NCI-H2107 treated with DMSO at 0.1 percent for 48 hours (cell line): ENCODE measurements at regions not wholly inside any gene's neighbourhood (a gene's known extent, or its start where the extent isn't known, plus 50 kb on each side); places are given as distances from the start of the nearest gene placed in this dataset.
"Not testable (repeated sequence)": the region's sequence is repeated elsewhere in the genome, so short reads cannot be mapped to it uniquely, and the experiment has no call there.

Experiments
- DNase-seq: peaks from one replicate; lab custom pipeline; 2025; ENCODE audit not compliant: unreplicated experiment; lab: John Stamatoyannopoulos, UW

DNA sequence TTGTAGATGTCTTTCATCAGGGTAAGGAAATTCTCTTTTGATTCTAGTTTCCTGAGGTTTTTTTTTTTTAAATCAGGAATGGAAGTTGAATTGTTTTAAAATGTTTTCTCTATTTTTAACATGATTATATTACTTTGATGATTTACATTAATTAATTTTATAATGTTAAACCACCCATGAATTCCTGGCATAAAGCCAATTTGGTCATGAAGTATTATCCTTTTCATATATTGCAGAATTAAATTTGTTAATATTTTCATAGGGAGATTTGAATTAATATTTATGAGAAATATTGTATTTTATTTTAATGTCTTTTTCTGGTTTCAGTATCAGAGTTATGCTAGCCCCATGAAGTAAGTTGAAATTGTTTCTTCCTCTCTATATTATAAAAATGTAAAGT is 144.6 kb downstream of the MAIP1 start:
- no peak for DNase-seq

DNA sequence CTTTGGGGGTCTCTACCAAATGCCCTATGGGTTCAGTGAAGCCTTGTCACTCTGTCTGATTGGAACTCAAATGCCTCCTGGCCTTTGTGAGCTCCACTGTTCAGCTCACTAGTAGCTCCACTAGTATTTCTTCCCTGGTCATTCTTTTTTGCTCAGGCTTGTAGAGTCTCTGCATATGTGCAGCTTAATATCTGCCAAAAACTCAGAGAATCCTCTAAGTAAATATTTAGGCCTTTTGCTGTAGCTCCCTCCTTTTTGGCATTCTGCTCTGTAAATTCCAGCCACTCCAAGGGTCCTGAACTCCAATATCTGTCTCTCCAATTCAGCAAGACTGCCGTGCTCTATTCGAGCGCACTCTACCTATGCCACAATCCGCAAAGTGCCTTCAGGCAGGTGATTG is 146.5 kb downstream of the MAIP1 start:
- DNase-seq, result no peak

DNA sequence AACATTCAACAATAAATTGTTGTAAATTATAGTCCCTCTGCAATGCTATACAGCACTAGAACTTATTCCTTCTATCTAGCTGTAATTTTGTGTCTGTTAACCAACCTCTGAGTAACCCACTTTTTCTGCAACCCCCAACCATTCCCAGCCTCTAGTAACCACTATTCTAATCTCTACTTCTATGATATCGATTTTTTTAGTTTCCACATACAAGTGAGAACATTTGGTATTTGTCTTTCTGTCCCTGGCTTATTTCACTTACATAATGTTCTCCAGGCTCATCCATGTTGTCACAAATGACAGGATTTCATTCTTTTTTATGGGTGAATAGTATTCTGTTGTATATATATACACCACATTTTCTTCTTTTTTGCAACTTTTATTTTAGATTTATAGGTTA is 147.6 kb downstream of the MAIP1 start:
- DNase-seq, result no peak

DNA sequence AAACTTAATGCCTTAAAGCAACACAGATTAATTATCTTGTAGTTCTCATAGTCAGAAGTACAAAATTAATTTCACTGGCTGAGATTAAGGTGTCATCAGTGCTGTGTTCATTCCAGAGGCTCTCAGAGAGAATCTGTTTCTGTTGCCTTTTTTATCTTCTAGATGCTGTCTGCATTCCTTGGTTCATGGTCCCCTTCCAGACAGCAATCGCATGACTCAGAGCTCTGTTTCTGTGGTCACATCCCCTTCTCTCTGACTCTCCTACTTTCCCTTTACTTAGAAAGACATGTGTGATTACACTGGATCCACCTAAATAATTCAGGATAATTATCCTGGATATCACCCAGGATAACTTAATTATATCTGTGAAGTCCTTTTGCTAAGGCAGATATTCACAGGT is 148.6 kb downstream of the MAIP1 start:
- DNase-seq, result no peak

DNA sequence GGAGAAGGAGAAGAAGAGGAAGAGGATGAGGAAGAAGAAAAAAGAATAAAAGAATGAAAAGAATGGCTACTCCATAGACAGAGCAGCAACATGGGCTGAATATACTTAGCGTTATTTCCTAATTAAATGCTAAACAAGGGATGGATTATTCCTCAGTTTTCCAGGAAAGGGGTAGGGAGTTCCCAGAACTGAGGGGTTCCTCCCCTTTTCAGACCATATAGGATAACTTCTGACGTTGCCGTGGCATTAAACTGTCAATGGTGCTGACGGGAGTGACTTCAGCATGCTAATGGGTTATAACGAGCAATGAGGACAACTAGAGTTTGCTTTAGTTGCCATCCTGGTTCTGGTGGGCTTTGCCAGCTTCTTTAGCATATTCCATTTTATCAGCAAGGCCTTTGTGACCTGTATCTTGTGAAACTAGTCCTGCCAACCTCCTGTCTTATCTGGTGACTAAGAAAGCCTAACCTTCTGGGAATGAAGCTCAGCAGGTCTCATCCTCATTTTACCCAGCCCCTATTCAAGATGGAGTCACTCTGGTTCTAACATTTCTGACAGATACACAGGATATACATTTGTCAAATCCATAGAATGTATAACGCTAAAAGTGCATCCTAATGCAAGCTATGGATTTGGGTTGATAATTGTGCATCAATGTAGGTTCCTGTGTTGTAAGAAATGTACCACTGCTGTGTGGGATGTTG is 152.3 kb downstream of the MAIP1 start:
- no peak for DNase-seq

DNA sequence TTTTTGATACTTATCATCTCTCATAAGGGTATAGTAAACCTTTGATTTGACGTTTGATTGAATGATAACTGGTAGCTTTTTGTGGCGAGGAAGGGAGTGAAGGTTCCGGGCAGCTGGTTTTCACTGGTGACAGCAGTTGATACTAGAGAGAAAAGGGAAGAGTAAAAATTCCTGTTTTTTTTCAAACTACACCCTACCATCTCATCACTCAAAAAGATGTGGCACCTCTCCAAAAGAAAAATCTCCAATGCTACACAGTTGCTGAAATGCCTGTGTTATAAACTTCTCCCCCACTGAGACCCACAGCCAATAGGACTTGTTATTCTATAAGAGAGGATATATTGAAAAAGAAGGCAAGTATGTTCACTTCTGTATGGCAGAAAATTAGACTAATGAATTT is 154.0 kb downstream of the MAIP1 start:
- DNase-seq, result no peak

DNA sequence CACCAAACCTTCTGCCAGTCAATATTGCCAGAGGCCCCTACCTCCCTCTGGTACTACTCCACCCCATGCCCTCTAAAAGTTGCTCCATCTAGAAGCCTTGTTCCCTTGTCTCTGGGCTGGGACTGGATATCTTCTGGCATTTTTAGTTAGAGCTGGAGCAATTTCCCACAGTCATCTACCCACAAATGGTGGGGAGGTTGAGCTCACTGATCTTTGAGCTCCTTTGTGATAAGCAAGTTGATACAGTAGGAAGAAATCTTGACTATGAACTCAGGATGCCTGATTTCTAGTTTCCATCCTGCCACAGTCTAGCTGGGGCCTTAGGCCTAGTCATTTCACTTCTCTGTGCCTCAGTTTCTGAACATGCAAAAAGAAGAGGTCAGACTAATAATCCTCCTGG is 155.0 kb downstream of the MAIP1 start:
- no peak for DNase-seq

DNA sequence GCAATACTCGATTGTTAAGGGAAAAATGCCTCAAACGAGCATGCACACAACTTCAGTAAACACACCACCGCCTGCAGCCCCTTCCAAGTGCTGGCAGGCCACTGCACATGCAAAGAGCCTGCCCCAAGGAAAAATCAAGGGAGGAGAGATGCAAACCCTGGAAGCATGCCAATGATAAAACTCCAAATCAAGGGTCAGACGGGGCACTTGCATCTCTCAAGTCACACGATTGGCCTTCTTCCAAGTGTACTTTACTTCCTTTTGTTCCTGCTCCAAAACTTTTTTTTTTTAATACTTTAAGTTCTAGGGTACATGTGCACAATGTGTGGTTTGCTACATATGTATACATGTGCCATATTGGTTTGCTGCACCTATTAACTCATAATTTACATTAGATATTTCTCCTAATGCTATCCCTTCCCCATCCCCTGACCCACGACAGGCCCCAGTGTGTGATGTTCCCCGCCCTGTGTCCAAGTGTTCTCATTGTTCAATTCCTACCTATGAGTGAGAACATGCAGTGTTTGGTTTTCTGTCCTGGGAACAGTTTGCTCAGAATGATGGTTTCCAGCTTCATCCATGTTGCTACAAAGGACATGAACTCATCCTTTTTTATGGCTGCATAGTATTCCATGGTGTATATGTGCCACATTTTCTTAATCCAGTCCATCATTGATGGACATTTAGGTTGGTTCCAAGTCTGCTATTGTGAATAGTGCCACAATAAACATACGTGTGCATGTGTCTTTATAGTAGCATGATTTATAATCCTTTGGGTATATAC is 157.8 kb downstream of the MAIP1 start:
- not testable (repeated sequence) for DNase-seq

DNA sequence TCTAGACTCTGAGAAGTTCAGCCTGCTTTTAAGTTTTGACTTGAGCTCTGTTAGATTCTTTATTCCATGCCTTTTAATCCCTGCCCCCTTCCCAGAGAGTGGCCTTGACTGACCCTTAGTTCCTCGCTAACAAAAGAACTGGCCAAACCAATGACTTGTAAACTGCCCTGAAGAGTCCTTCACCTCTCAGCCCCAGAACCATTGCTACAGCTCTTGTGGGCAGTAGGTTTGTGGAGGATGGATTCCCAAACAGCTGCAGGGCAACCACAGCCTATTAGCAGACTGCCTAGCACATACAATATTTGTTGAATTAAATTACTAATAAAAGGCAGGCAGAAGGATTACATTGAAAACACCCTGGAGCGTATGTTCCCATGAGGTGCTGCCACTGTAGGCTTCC is 163.9 kb downstream of the MAIP1 start:
- no peak for DNase-seq

DNA sequence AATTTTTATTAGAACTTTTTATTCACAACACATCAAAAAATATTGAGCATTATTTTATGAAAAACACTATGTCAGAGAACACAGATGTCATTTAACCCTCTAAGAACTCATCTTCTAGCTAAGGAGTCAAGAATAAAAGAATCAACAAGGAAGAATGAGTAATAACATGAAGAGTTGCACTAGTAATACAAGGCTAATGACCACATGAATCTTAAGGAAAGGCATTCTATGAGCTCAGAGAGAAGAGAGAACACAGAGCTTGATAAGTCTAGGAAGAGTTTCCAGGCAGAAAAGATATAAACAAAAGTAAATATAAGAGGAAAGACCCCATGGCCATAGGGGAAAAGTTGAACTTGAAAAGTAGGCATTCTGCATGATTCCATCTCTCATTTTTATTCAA is 166.5 kb downstream of the MAIP1 start:
- DNase-seq, result no peak

DNA sequence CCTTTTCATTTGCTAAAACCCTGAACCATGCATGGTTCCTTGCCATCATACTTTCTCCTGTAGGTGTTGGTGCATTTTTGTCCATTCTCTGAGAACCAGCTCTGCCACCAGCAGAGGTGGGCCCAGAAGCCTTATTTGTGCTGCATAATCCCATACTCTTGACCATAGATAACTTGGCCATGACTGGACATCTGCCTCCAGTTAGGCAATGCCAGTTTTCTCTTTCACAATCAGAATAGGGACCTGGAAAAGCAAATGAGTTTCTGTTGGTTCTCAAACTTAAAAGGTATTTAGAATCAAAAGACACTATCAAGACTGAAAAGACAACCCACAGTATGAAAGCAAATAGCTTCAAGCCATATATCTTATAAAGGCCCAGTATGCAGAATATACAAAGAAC is 167.3 kb downstream of the MAIP1 start:
- DNase-seq, result no peak

DNA sequence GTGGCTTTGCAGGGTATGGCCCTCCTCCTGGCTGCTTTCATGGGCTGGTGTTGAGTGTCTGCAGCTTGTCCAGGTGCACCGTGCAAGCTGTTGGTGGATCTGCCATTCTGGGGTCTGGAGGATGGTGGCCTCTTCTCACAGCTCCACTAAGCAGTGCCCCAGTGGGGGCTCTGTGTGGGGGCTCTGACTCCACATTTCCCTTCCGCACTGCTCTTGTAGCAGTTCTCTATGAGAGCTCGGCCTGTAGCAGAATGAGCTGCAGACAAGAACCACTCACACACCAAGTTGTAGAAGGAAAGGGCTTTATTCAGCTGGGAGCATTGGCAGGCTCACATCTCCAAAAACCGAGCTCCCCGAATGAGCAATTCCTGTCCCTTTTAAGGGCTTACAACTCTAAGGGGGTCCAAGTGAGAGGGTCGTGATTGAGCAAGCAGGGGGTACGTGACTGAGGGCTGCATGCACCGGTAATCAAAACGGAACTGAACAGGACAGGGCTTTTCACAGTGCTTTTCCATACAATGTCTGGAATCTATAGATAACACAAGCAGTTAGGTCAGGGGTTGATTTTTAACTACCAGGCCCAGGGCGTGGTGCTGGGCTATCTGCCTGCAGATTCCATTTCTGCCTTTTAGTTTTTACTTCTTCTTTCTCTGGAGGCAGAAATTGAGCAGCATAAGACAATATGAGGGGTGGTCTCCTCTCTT is 169.4 kb downstream of the MAIP1 start:
- not testable (repeated sequence) for DNase-seq

DNA sequence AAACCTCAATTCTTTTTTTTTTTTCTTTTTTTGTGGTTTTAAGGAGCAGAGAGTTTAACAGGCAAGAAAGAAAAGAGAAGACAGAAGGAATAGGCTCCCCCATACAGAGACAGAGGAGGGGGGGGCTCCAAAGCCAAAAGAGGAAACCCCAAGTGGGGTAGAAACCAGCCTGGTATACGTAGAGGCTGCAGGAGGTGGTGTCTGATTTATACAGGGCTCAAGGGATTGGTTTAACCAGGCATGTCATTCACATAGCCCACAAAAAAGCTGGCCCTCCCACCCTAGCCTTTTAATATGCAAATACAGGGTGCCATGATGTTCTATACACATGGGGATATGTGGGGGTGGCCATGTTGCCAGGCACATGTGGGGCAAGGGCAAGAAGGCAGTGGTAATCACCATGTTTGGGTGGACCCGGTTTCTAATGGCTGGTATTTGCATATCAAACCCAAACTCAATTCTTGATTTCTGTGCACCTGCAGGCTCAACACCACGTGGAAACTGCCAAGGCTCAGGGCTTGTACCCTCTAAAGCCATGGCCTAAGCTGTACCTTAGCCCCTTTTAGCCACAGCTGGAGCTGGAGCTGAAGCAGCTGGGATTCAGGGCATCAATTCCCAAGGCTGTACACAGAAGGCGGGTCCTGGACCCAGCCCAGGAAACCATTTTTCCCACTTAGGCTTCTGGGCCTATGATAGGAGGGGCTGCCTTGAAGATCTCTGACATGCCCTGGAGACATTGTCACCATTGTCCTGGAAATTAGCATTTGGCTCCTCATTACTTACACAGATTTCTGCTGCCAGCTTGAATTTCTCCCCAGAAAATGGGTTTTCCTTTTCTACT is 170.3 kb downstream of the MAIP1 start:
- DNase-seq, result no peak

DNA sequence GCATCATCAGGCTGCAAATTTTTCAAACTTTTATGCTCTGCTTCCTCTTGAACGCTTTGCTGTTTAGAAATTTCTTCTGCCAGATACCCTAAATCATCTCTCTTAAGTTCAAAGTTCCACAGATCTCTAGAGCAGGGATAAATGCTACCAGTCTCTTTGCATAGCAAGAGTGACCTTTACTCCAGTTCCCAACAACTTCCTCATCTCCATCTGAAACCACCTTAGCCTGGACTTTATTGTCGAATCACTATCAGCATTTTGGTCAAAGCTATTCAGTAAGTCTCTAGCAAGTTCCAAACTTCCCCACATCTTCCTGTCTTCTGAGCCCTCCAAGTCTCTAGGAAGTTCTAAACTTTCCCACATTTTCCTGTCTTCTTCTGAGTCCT is 170.9 kb downstream of the MAIP1 start:
- not testable (repeated sequence) for DNase-seq

DNA sequence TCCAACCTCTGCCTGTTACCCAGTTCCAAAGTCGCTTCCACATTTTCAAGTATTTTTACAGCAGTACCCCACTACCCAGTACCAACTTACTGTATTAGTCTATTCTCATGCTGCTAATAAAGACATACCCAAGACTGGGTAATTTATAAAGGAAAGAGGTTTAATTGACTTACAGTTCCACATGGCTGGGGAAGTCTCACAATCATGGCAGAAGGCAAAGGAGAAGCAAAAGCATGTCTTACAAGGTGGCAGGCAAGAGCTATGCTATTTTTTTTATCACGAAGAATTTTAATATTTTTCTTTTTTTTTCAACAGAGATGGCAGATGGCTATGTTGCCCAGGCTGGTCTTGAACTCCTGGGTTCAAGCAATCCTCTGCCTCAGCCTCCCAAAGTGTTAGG is 171.3 kb downstream of the MAIP1 start:
- DNase-seq, result not testable (repeated sequence)

DNA sequence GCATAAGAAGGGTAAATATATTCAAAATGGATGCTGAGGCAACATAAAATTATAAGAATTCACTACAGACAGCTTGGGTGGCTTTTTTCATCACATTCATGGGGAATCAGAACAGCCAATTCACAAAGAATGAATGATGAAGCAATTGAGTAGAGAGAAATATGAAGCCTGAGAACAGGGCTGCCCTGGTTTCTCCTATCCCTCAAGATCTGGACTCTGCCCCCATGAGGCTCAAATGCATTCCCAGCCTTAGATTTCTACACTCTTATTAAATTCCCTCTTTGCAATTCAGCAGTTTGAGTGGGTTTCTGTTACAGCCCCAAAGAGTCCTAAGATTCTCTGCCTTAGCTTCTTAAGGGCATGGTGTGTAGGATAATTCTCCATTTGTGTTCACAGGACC is 172.5 kb downstream of the MAIP1 start:
- DNase-seq, result no peak

DNA sequence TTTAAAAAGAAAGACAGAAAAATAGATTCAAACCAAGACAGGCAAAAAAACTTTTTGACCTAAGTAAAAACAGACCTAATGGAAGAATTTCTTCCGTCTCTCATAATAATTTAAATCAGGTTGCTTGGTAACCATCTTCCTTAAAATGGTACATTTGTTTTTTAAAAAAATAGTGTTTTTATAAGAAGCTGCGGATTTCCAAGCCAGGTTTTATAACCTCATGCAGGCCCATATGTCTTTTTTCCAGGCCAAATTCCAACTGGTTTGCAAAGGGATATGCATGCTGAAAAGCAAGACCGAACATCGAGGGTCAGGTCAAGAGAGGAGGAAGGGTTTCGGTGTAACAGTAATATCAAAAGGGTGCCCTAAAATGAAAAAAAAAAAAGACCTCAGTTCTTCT is 172.9 kb downstream of the MAIP1 start:
- DNase-seq, result no peak

DNA sequence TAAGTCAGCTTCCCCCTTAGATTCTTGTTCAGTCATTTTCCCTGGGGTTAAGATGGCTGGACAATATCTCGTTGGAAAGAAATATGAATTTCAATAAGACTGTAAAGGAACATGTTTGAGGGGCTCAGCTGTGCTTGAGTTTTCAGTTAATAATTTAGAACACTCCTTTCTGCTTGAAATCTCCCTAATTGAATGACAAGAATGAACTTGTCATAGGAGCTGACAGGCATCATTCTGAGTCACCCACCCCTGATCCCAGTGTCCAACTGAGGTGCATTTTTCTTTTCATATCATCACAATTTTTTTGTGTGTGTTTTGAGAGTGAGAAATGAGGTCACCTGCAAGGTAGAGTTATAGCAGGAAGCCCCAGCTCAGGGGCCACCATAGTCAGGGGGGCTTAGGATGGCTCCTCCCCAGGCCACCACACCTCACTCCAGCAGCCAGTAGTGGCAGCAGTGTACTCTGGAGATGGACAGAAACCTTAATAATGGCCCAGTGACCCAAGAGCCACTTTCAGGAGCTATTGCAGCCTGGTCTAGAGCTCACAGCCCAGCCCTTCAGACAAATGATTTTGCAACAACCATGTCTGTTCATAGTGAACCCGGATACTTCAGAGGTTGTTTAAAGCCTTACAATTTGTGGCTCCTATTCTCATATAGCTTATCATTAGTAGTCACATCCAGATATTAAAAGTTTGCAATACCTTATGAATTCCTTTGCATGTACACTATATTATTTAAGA is 174.5 kb downstream of the MAIP1 start:
- DNase-seq, result no peak

DNA sequence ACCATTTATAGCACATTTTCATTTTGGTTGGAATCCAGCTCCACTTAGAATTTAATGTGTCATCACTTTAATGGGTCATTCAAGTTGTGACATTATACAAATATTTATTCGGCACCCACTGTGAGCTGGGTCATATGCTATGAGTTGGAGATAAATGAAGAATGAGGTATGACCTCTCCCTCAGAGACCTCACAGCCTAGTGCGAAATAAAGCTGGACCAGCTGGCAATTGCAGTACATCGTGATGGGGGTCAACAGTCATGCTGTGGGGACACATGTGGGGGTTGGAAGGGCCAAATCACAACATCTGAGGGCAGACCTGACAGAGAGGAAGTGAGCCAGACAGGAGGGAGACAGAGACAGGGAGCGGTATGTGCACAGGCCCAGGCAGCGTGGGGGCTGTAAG is 175.4 kb downstream of the MAIP1 start:
- DNase-seq, result no peak

DNA sequence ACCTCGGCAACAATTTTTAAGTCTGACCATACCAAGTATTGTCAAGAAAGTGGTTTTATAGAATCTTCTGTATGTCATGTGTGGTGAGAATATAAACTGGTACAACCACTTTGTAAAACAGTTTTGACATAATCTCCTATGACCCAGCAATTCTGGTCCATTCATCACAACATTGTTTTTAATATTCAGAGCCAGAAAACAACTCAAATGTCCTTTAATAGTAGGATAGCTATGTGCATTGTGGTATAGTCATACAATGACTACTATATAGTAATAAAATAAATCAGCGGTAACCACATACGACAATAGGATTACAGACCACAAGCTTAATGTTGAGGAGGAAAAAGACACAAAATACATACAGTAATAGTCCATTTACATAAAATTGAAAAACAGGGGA is 175.2 kb upstream of the SPATS2L start:
- DNase-seq, result no peak

DNA sequence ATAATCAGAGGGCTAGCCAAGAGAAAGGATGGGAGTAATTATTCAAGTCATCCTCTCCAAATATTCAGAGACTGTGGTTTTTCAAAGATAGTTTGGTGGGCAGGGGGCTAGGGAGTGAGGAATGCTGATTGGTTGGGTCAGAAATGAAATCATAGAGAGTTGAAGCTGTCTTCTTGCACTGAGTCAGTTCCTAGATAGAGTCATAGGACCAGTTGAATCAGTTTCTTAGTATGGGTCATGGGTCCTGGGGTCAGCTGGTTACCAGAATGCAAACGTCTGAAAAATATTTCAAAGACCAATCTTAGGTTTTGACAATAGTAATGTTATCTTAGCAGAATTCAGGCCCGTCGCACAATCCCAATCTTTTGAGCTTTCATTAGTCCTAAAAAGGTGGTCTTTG is 171.4 kb upstream of the SPATS2L start:
- no peak for DNase-seq
